CD4-positive, alpha-beta T cell treated with Interleukin-4 for 1 hour (primary cell): ENCODE measurements at regions not wholly inside any gene's neighbourhood (a gene's known extent, or its start where the extent isn't known, plus 50 kb on each side); places are given as distances from the start of the nearest gene placed in this dataset.
"Not testable (repeated sequence)": the region's sequence is repeated elsewhere in the genome, so short reads cannot be mapped to it uniquely, and the experiment has no call there.

ENCODE experiments used
- DNase-seq, 2 donors: peaks; one replicate each; pipeline ENCODE4 v3.0.0-alpha.2; 2020 to 2022

DNA sequence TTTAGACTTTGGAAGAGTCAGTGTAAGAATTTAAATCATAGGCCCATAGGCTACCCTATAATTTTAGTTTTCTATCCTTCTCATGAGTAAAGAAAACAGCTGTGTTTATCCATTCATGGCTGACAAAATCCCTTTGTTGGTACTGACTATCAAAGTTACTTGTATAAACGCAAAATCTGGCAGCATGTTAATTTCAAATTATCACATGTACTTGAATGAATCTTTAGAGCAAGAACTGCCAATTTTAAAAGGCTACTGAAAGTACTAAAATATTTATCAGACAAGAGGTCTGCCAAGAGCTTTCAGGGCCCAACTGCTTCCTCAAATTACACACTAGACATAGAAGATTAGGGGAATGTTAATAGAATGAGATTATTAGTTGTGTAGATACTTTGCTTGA is 66.6 kb downstream of the MYL12B start:
- no peak for DNase-seq

DNA sequence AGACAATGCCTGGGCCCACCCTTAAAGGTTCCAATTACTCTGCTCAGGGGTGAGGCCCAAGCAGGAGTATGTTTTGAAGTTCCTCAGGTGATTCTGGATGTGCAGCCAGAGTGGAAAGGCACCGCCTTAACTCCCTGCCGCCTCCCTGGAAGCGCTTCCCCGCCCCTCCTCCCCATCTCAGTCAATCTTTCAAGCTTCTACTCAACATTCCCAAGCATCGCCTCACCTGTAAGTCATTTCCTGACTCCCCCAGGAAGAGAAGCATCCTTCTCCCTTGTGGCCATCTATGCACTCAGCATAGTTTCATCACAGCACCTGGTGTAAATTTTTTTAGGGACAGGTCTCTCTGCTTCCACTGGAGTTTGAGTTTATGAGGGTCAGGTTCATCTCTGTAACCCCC is 67.5 kb downstream of the MYL12B start:
- no peak for DNase-seq

DNA sequence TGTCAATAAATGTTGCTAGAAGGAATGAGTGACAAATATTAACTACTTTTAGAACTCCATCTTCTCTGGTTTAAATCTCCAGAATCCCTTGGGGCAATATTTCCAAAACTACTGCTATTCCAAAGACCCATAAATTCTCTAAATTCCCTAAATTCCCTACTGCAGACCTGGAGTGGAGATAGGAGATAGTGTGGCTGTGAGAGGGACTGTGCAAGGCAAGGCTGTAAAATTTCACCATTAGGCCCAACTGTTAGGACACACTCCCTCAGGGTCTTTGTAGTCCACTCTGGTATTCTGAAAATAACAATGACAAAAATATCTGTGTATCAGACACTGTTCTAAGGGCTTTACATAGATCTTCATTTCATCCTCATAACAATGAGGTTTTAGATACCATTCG is 67.9 kb downstream of the MYL12B start:
- DNase-seq = no peak

GRCh38 chr18:3330622-3331021 is 68.7 kb downstream of the MYL12B start:
- no peak for DNase-seq

DNA sequence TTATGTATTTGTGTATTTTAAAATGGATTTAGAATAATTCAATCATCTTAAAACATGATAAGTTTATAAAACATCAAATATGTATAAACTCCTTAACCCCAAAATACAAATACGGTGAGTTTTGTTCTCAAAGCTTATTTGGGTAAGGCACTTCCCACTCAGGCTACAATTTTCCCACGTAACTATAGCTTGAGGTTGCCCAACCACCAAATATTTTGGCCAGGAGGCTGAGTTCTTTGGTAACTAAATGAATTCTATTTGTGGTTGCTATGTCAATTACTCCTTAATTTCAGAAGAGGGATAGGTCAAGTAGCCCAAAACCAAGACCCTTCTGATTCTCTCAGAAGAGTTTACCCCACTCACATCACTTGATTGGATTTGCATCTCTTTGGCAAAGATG is 70.4 kb downstream of the MYL12B start:
- DNase-seq = no peak

- DNase-seq = no peak
Observed at GRCh38 chr18:3333056-3333720, 71.3 kb downstream of the MYL12B start.

DNA sequence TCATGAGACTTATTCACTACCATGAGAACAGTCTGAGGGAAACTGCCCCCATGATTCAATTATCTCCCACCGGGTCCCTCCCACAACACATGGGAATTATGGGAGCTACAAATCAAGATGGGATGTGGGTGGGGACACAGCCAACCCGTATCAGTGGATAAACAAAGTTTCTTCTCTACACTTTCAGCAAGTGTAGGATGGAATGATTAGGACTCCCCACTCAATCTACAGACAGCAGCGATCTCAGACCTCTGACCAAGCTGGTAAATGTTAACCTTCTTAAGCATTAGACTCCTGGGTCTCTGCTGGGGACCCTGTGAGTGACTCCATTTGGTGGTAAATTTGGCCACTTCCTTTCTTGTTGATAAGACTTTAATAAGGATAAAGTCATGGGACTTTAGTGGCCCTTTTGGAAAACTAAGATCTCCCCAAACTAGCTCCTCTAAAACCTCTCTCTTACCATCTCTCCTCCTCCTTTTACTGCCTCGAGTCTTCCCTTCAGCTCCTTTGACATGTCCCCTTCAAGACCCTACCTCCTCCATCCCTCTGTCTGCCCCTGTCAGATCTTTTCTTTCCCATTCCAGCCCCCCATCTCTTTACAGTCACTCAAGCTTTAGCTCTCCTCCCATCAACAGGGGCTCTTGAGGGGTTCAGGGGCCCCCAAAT is 71.9 kb downstream of the MYL12B start:
- no peak for DNase-seq

GRCh38 chr18:3340015-3340681 is 78.2 kb downstream of the MYL12B start:
- no peak for DNase-seq

GRCh38 chr18:3340682-3341097 is 78.8 kb downstream of the MYL12B start:
- no peak for DNase-seq

- no peak for DNase-seq
Observed at GRCh38 chr18:3342628-3343027, 80.7 kb downstream of the MYL12B start.

DNA sequence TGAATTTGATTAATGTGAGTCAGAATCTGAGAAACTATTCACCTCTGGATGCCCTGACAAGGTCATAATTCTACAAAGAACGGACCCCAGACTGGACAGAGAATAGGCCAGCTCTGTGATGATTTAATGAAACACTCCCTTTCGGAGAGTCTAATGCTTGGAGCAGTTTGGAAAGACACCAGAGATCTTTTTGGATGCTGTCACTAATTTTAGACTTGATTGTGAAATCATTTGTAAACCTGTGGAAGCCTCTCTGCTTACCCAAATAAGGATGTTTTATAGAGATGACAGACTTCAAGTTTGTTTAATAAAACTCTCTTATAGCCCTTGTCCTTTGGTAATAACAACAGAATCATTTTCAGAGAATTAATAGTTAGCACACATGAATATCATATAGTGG is 83.5 kb downstream of the MYL12B start:
- no peak for DNase-seq

DNA sequence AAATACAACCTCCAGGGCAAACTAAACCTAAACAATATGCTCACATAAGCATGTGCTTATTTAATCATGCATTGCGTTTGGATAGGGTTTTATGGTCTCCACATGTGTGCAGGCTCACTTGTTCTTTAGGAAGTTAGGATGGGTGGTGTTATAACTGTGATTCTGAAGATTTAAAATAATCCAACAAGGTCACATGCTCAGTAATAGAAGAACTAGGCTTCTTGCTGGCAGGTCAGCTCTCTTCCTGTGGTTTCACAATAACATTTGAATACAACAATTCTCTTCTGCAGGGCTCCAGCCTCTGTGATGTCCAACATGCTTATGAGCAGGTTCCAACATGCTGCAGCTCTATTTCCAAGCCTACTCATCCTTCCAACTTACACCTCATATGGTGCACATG is 84.0 kb downstream of the MYL12B start:
- DNase-seq = no peak

DNA sequence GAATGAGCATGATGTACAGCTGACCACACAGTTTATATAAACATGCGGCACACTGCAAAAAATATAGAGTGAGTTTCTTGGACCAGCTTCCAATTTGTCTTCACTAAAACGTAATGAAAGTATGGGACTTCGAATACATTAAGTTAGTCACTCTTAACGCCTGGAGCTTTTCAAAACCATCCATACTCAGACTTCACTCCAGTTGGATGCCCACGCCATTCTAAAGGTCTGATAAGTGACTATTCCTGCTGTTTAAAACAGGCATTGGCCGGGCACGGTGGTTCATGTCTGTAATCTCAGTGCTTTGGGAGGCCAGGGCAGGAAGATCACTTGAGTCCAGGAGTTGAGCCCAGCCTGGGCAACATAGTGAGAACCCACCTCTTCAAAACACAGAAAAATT is 84.6 kb downstream of the MYL12B start:
- no peak for DNase-seq

- no peak for DNase-seq
Observed at GRCh38 chr18:3347286-3347803, 85.4 kb downstream of the MYL12B start.

GRCh38 chr18:3348176-3348575 is 86.2 kb downstream of the MYL12B start:
- DNase-seq = no peak

GRCh38 chr18:3349046-3349841 is 87.3 kb downstream of the MYL12B start:
- DNase-seq = not testable (repeated sequence)

DNA sequence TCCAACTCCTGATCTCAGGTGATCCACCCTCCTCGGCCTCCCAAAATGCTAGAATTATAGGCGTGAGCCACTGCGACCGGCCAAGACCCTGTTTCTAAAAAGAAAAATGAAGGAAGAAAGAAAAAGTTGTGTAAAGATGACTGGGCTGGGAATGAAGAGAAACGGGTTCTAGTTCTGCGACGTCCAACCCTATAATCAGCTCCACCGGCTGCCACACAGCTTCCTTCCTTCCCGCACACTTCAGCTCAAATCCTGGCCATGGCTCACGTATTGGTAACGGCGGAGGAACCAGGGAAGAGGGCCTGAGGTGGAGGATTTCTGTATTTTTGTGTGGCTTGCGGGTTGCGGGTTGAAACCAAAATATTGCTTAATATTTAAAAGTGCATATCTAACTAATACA is 88.1 kb downstream of the MYL12B start:
- DNase-seq = no peak

DNA sequence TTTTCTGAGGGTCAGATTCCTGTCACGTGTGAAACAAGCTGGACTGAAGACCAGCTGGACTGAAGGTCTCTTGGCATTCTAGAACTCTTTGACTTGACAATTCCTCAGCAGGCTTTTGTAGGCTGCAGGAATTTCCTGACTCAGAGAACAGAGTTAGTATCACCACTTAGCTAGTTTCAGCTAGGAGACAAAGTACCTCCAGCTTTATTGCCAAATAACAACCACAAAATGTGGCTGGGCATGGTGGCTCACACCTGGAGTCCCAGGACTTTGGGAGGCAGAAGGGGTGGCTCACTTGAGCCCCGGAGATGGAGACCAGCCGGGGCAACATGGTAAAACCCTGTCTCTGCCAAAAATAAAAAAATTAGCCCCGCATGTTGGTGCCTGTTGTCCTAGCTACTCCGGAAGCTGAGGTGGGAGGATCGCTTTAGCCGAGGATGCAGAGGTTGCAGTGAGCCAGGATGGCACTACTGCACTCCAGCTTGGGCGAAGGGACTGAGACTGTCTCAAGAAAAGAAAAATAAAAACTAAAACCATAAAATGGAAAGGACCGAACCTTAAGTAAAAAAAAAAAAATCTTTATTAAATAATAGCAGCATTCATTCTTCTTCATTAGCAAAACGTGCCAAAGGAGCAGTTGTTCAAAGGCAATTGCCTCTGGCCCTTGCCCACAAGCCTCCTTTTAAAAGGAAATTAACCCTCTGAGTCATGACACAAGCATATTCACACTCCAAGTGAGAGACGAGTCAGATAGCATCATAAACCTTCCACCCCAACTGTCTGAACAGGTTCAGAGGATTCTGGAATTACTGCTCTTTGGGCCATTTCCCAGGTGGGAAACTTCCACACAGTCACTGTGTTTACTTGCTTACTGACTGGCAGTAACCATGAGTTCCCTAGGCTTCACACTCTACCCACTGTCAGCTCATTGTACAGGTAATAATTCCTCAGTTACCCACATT is 88.9 kb downstream of the MYL12B start:
- no peak for DNase-seq

DNA sequence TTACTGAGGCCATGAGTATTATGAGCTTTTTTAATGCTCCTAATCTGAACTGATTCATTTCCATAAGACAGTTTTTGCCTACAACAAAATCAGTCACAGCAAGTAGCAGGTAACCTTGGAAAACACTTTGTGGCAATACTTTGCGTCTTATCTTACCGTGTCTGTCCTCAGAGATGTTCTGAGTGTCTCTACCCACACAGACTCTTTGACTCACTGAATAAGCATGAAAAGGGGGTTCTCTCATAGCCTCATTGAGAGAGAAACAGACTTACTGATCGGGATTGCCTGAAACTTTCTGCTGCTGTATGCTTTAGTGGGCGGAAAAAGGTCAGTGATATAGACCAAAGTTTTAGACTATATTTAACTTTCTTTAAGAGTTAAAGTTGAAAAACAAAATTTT is 92.6 kb downstream of the MYL12B start:
- DNase-seq = no peak

DNA sequence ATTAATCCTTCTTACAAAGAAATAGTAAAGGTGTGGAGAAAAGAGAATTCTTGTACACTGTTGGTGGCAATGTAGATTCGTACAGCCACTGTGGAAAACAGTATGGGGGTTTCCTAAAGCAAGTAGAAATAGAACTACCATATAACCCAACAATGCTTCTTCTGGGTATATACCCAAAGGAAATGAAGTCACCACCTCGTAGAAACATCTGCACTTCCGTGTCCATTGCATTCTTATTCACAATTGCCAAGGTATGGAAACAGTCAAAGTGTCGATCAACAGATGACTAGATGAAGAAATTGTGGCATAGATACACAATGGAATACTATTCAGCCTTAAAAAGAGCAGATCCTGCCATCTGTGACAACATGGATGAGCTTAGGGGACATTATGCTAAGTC is 93.4 kb upstream of the TGIF1 start:
- peak in 1 of 2 donors; percentile 16 for DNase-seq

GRCh38 chr18:3357516-3357915 is 92.5 kb upstream of the TGIF1 start:
- DNase-seq = no peak

GRCh38 chr18:3358310-3358709 is 91.7 kb upstream of the TGIF1 start:
- no peak for DNase-seq
